ENCODE measurements at regions not wholly inside any gene's neighbourhood (a gene's known extent, or its start where the extent isn't known, plus 50 kb on each side); places are given as distances from the start of the nearest gene placed in this dataset.

GRCh38 chr12:111248236-111249017 lies 120.5 kb downstream of the PHETA1 start:
- no peak for DNase-seq
- no peaks in the 10 kb centered on the region for H3K4me1 ChIP-seq
- intact Hi-C loops (cut with DNase I; ENCODE audit: low total_unique reads), result no loop called here
- no peaks in the 10 kb centered on the region for H3K36me3 ChIP-seq
- no peak overlapping the region for H3K4me3 ChIP-seq
- H3K9me3 ChIP-seq, result no peaks in the 10 kb centered on the region
- TF ChIP-seq POLR2A (IDR thresholded peaks at IDR 0.05), result no peak
- TF ChIP-seq, protein P1, sequence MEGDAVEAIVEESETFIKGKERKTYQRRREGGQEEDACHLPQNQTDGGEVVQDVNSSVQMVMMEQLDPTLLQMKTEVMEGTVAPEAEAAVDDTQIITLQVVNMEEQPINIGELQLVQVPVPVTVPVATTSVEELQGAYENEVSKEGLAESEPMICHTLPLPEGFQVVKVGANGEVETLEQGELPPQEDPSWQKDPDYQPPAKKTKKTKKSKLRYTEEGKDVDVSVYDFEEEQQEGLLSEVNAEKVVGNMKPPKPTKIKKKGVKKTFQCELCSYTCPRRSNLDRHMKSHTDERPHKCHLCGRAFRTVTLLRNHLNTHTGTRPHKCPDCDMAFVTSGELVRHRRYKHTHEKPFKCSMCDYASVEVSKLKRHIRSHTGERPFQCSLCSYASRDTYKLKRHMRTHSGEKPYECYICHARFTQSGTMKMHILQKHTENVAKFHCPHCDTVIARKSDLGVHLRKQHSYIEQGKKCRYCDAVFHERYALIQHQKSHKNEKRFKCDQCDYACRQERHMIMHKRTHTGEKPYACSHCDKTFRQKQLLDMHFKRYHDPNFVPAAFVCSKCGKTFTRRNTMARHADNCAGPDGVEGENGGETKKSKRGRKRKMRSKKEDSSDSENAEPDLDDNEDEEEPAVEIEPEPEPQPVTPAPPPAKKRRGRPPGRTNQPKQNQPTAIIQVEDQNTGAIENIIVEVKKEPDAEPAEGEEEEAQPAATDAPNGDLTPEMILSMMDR (IDR thresholded peaks at IDR 0.05), result no peak
- no peaks in the 10 kb centered on the region for H3K27me3 ChIP-seq
- H3K27ac ChIP-seq, result no peak overlapping the region

- H3K36me3 ChIP-seq, result no peaks in the 10 kb centered on the region
- DNase-seq, result no peak
Observed at GRCh38 chr12:111247083-111247783, 121.7 kb downstream of the PHETA1 start.

DNA sequence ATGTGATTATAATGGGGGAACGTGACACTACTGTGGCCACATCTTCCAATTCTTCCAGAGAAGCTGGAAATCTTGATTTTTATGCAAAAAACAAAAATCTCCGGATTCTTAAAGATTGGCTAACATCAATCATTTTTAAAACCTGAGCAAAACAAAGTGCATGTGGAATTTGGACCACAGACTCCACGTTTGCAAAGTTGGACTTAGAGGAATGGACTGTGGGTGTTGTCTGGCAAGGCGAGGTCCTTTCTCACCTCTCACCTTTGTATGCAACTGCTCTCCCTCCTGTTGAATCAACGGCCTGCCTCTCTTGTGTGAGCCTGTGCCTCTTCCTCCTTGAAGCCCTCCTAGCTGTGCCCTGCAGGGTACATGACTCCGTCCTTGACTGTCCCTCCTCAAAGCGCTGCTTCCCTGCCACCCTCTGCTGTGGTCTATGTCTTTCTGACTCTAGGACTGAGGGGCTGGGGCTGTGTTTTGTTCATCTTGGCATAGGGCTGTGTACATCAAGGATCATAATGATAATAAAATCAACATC lies 122.4 kb downstream of the PHETA1 start:
- Histone ChIP-seq H3K9me3 (no peaks in the 10 kb centered on the region), H3K4me3 (no peak overlapping the region), H3K27me3 (no peaks in the 10 kb centered on the region), H3K27ac (no peak overlapping the region), H3K4me1 (no peaks in the 10 kb centered on the region), H3K36me3 (no peaks in the 10 kb centered on the region)
- intact Hi-C loops (cut with DNase I; ENCODE audit: low total_unique reads), result no loop called here
- DNase-seq, result no peak
- TF ChIP-seq, protein P1 (IDR thresholded peaks at IDR 0.05), result no peak
- no peak for TF ChIP-seq POLR2A (IDR thresholded peaks at IDR 0.05)

More at GRCh38 chr12:111247083-111247783, 121.7 kb downstream of the PHETA1 start:
- Histone ChIP-seq H3K9me3 (no peaks in the 10 kb centered on the region), H3K27me3 (no peaks in the 10 kb centered on the region), H3K4me1 (no peaks in the 10 kb centered on the region), H3K27ac (no peak overlapping the region), H3K4me3 (no peak overlapping the region)
- intact Hi-C loops (cut with DNase I; ENCODE audit: low total_unique reads), result no loop called here
- TF ChIP-seq, protein P1 (IDR thresholded peaks at IDR 0.05), result no peak

DNA sequence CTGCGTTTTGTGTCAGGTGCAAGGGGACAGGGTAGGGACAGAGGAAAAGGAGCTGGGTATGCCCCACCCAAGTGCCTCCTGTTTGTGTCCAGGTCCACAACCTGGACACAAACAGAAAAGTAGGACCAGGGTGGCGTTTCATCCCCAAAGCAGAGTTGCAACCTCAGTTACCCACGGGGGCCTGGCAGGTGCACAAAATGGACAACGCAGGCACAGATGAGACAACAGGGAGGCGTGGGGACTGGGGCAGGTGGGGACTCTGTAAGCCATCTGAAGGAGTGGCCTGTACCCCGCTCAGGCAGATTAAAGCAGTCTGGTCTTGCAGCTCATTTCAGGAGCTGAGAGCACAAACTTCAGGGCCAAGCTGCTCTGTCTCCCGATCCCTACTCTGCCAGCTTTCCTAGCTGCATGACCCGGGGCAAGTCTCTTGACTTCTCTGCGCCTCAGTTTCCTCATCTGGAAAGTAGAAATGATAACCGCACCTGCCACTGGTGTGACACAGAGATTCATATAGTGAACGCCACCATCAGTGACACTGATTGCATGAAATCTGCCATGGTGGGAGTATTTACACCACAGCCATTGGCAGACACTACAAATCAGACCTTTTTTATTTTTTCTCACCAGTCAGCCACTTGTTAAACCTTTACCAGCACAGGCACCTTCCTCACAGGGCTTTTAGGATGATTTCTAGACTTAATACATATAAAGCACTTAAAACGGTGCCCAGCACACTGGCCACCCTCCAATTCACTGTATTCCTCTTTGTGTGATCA lies 123.0 kb downstream of the PHETA1 start:
- Histone ChIP-seq H3K4me3 (no peak overlapping the region), H3K9me3 (no peaks in the 10 kb centered on the region), H3K4me1 (no peaks in the 10 kb centered on the region), H3K27me3 (no peaks in the 10 kb centered on the region), H3K36me3 (no peaks in the 10 kb centered on the region), H3K27ac (no peak overlapping the region)
- no peak for DNase-seq
- intact Hi-C loops (cut with DNase I; ENCODE audit: low total_unique reads), result no loop called here
- TF ChIP-seq, protein P1 (IDR thresholded peaks at IDR 0.05), result no peak
- no peak for TF ChIP-seq POLR2A (IDR thresholded peaks at IDR 0.05)

Data from uterus (tissue), 3 donors.